A673 (cell line): ENCODE measurements at regions not wholly inside any gene's neighbourhood (a gene's known extent, or its start where the extent isn't known, plus 50 kb on each side); places are given as distances from the start of the nearest gene placed in this dataset.

Experiments used
- CTCF ChIP-seq: fragments of 300-800, 200-600 bp; sonication (generic); conservative IDR thresholded peaks from 2 replicates; pipeline ENCODE4 v1.5.1; 2017; ENCODE audit warnings: low read depth, mild to moderate bottlenecking, antibody characterized with exemption, low read length, moderate library complexity, mixed read lengths
- EZH2 ChIP-seq: fragments of 200-600 bp; sonication (generic); IDR thresholded peaks from 2 replicates; pipeline ENCODE4 v1.6.1; 2017; ENCODE audit warnings: borderline replicate concordance, low read depth, mild to moderate bottlenecking, mixed read lengths, antibody characterized with exemption, low read length; ENCODE audit not compliant: poor library complexity, severe bottlenecking

- TF ChIP-seq CTCF (no peak), EZH2 (no peak)
Observed at GRCh38 chr12:77741974-77742517, 88.6 kb upstream of the NAV3 start.
